Effector memory CD8-positive, alpha-beta T cell (primary cell): ENCODE measurements at regions not wholly inside any gene's neighbourhood (a gene's known extent, or its start where the extent isn't known, plus 50 kb on each side); places are given as distances from the start of the nearest gene placed in this dataset.

Experiments used
- ATAC-seq: fragments of 150-1000 bp; cut with Tn5 transposase; replicated peaks from 2 replicates; pipeline ENCODE4 v1.10.0; 2021; ENCODE audit warnings: mild to moderate bottlenecking, moderate library complexity
- DNase-seq, 3 experiments: peaks; one replicate each; pipeline ENCODE4 v3.0.0; 2021
- H3K27ac Mint-ChIP-seq, 2 donors: one replicate each; pipeline ENCODE4 v1.8.0; 2022; ENCODE audit warnings: mild to moderate bottlenecking in 2 of 2, mixed read lengths in 2 of 2, moderate library complexity in 2 of 2
- H3K27me3 Mint-ChIP-seq, 2 donors: one replicate each; pipeline ENCODE4 v1.8.0; 2022; ENCODE audit warnings: mixed read lengths in 2 of 2
- H3K36me3 Mint-ChIP-seq: one replicate; pipeline ENCODE4 v1.8.0; 2022; ENCODE audit warnings: mild to moderate bottlenecking, moderate library complexity, mixed read lengths; ENCODE audit not compliant: insufficient read depth
- H3K4me1 Mint-ChIP-seq, 2 donors: one replicate each; pipeline ENCODE4 v1.8.0; 2022; ENCODE audit warnings: low read depth in 2 of 2, mixed read lengths in 2 of 2
- H3K4me3 Mint-ChIP-seq, 2 donors: one replicate each; pipeline ENCODE4 v1.8.0; 2022; ENCODE audit warnings: mild to moderate bottlenecking in 2 of 2, mixed read lengths in 2 of 2, moderate library complexity in 2 of 2
- H3K9me3 Mint-ChIP-seq, 2 donors: one replicate each; pipeline ENCODE4 v1.8.0; 2022; ENCODE audit warnings: mixed read lengths in 2 of 2

DNA sequence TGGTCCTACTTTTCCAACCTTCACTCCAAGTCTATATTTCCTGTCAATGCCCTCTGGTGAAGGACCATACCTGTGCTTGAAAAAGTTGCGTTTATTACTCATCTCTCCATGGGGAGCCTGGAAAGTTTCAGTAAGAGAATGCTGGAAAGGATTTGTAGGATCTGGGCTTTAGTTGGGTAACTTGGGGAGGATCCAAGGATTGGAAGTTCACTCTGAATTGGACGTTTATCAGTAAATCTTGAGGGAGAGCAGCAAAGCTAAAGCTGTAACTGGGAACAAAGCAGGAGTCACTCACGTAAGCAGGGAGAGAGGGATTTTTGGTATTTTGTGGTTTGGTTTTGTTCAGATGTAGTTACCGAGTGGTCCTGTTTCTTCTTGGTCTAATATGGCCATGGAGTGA lies 51.4 kb upstream of the NPVF start:
- H3K4me1 Mint-ChIP-seq = peaks cover 3 to 7% of the 10 kb centered on the region in 2 donors
- no peak overlapping the region for H3K27ac Mint-ChIP-seq
- H3K27me3 Mint-ChIP-seq = peaks cover 47 to 83% of the 10 kb centered on the region in 2 donors
- H3K9me3 Mint-ChIP-seq = no peaks in the 10 kb centered on the region
- DNase-seq = no peak
- H3K4me3 Mint-ChIP-seq = no peak overlapping the region
- no peak for ATAC-seq
- H3K36me3 Mint-ChIP-seq = no peaks in the 10 kb centered on the region

DNA sequence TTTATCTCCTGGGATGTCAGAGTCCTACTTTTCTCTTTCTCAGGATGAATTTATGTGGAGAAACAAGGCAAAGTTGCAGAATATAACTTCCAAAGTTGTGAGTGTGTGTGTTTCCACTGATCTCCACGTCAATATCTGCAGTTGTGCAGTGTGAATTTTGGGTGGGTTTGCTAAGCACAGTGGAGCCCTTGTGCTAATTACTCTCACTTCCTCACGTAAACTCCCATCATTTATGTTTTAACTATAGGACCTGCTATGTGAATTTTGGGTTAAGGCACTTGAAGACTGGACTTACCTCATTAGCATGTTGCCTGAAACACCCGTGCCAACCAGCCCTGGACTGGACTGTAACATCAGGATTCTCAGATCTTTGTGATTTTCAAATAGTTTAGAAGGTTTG lies 51.9 kb upstream of the NPVF start:
- H3K4me1 Mint-ChIP-seq = peaks cover 3 to 7% of the 10 kb centered on the region in 2 donors
- no peak overlapping the region for H3K27ac Mint-ChIP-seq
- H3K27me3 Mint-ChIP-seq = peaks cover 42 to 83% of the 10 kb centered on the region in 2 donors
- no peaks in the 10 kb centered on the region for H3K36me3 Mint-ChIP-seq
- ATAC-seq (no peak), DNase-seq (no peak)
- no peaks in the 10 kb centered on the region for H3K9me3 Mint-ChIP-seq
- no peak overlapping the region for H3K4me3 Mint-ChIP-seq

DNA sequence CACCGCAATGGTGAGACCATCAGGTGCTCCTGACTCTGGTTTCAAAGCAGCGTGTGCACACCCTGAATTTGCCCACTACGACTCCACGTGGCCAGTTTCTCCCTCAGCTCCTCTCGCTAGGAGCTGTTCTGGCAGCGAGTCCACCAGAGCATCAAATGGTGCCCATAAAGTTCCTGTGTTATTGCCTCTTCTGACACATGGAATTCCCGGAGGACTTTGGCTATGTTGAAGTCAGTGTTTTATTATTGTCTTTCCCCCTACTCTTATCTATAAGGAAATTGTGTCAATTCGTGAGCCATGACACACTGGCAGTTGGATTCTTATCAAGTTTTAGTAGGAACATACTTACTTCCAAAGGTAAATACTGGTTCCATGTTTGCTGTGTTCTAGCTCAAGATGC lies 53.9 kb upstream of the NPVF start:
- H3K9me3 Mint-ChIP-seq = no peaks in the 10 kb centered on the region
- ATAC-seq = no peak
- no peak for DNase-seq
- H3K4me3 Mint-ChIP-seq = no peak overlapping the region
- peaks cover 40 to 81% of the 10 kb centered on the region in 2 donors for H3K27me3 Mint-ChIP-seq
- no peaks in the 10 kb centered on the region for H3K36me3 Mint-ChIP-seq
- peaks cover 3 to 7% of the 10 kb centered on the region in 2 donors for H3K4me1 Mint-ChIP-seq
- H3K27ac Mint-ChIP-seq = no peak overlapping the region

DNA sequence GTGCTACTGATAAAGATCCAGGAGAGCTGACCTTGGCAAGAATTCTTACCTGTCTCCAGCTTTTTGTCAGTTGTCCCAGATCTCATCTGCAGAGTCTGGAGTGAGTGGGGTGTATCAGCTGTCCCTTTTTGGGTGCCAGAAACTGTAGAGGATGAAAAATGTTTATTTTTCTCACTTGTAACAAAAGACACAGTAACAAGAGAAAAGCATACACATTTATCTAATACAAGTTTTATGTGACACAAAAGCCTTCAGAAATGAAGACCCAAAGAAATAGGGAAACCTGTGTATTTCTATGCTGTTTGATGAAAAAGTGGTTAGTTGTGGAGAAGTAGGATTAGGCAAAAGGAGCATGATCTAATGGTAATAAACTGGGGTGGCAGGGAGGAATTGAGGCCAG lies 58.5 kb upstream of the NPVF start:
- ATAC-seq = no peak
- H3K27ac Mint-ChIP-seq = no peak overlapping the region

DNA sequence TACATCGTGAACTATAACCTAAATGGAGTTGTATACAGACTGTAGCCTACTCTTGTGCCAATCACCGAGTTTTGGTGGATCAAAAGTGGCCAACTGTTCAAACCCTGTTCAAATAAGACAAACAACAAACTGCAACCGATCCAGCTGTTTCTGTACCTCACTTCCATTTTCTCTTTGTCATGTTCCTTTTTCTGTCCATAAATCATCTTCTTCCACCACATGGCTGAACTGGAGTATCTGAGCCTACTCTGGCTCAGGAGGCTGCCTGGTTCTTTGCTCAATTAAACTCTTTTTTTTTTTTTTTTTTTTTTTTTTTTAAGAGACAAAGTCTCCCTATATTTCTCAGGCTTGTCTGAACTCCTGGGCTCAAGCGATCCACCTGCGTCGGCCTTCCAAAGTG lies 59.0 kb upstream of the NPVF start:
- H3K4me3 Mint-ChIP-seq = no peak overlapping the region
- peaks cover 35 to 53% of the 10 kb centered on the region in 2 donors for H3K27me3 Mint-ChIP-seq
- no peaks in the 10 kb centered on the region for H3K4me1 Mint-ChIP-seq
- no peak for DNase-seq
- H3K36me3 Mint-ChIP-seq = no peaks in the 10 kb centered on the region
- no peak overlapping the region for H3K27ac Mint-ChIP-seq
- H3K9me3 Mint-ChIP-seq = no peaks in the 10 kb centered on the region
- ATAC-seq = no peak

More for the DNA sequence above, 58.5 kb upstream of the NPVF start:
- Mint-ChIP-seq H3K27me3 (peaks cover 35 to 58% of the 10 kb centered on the region in 2 donors), H3K4me3 (no peak overlapping the region), H3K4me1 (no peaks in the 10 kb centered on the region), H3K36me3 (no peaks in the 10 kb centered on the region), H3K9me3 (no peaks in the 10 kb centered on the region)
- no peak for DNase-seq

DNA sequence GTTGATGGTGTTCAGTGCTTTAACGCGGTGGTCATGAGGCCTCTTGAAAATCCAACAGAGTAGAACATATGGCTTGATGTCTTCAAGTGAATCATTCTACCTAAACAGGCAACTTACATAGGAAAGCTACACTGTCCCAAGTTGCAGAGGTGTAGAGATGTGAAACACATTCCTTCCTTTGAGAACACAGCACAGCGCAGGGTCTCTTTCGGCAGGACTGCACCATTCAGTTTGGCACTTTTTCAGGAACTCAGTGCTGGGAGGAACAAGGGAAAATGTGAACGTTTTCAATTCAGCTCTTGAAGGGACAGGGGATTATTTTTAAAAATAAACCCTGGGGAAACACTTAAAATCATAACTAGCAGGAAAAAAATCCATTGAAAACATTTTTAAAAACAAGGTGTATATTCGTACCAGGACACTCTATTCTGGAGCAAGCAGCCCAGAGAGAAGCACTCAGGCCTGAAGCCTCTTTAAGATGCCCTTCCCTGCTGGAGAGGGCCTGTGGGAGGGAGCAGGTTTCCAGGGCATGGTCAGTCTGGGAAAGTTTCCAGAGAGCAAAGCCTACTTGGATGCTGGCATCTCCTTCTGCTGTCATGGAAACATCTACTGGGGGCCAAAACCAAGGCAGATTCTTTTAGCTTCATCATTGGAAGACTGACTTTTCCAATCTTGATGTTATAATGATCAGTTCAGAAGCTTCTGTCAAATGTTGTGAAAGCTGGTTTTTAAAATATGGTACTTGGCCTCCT lies 60.4 kb upstream of the NPVF start:
- Mint-ChIP-seq H3K4me3 (no peak overlapping the region), H3K4me1 (no peaks in the 10 kb centered on the region), H3K27me3 (peaks cover 28 to 39% of the 10 kb centered on the region in 2 donors), H3K27ac (no peak overlapping the region), H3K9me3 (no peaks in the 10 kb centered on the region), H3K36me3 (no peaks in the 10 kb centered on the region)
- DNase-seq = no peak
- ATAC-seq = no peak

DNA sequence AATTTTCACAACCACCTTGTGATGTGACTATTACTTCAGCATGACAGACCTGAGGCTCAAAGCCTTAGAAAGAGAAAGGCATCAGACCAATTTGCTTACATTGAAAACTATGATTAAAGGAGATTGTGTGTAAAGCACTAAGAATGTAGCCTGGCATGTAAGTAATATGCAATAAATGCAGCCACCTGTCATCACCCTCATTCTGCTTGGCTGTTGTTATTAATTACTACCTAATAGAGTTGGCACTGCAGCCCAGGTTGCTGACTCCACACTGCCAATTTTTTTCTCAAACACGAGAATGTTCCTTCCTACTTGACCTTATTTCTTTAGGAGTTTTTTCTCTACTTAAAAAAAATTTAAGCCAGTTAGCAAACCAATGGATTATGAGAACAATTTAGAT lies 61.2 kb upstream of the NPVF start:
- DNase-seq (no peak), ATAC-seq (no peak)
- no peak overlapping the region for H3K27ac Mint-ChIP-seq
- H3K27me3 Mint-ChIP-seq = peaks cover 20 to 31% of the 10 kb centered on the region in 2 donors
- H3K4me3 Mint-ChIP-seq = no peak overlapping the region
- H3K36me3 Mint-ChIP-seq = no peaks in the 10 kb centered on the region
- no peaks in the 10 kb centered on the region for H3K4me1 Mint-ChIP-seq
- H3K9me3 Mint-ChIP-seq = no peaks in the 10 kb centered on the region

DNA sequence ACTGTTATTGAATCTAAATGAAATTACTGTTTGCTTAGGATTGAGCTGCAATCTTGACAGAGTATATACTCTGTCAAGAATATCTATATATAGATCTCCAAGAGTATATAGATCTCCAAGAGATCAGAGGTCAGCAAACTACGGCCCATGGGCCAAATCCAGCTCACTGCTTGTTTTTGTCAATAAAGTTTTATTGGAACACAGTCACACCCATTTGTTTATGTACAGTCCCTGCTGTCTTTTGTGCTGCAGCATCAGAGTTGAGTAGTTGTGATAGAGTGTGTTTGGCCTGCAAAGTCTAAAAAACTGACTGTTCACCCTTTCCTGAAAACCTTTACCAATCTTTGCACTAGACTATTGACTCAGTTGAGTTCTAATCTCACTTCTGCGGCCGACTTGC lies 66.3 kb upstream of the NPVF start:
- DNase-seq (no peak), ATAC-seq (no peak)
- Mint-ChIP-seq H3K27me3 (peaks cover 18 to 23% of the 10 kb centered on the region in 2 donors), H3K4me1 (no peaks in the 10 kb centered on the region), H3K9me3 (no peaks in the 10 kb centered on the region), H3K36me3 (peaks cover 3% of the 10 kb centered on the region), H3K27ac (no peak overlapping the region), H3K4me3 (no peak overlapping the region)

DNA sequence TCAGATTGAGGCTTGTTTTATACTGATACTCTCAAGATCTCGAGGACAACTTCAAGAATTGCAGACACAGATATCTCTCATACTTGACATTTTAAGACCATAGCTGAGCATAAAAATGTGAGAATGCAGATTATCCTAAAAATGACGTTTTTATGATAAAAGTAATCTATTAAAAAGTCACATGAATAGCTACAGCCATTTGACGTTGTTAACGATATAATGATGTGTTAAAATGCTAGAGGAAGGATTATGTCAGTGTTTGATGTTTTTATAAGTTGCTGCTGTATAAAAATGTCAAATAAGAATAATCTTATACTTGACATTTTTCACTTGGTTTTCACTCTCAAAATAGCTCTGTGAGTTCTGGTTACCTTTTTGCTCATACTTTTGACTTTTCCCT lies 67.1 kb upstream of the NPVF start:
- Mint-ChIP-seq H3K4me3 (no peak overlapping the region), H3K27me3 (peaks cover 17 to 19% of the 10 kb centered on the region in 2 donors), H3K4me1 (no peaks in the 10 kb centered on the region), H3K27ac (no peak overlapping the region), H3K36me3 (peaks cover 3% of the 10 kb centered on the region), H3K9me3 (no peaks in the 10 kb centered on the region)
- DNase-seq (no peak), ATAC-seq (no peak)

DNA sequence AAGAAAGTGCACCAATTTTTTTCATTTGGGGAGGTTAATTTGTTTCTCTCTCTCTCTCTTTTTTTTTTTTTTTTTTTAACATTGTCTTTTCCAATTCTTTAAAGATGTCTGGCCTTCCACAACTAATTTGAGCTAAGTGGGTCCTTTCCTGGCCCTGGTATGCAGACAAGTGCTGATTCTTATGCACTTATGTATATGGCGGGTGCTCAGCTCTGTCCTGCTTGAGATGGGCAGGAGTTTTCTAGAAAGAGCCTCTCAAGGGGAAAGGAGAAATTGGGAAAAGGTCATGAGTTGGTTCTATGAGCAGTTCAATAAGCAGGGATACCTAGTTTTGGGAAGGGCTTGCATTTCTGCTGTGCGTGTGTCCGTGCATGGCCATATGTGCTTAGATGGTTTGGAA lies 67.8 kb upstream of the NPVF start:
- no peak for DNase-seq
- H3K36me3 Mint-ChIP-seq = peaks cover 3% of the 10 kb centered on the region
- no peak overlapping the region for H3K4me3 Mint-ChIP-seq
- no peak overlapping the region for H3K27ac Mint-ChIP-seq
- no peaks in the 10 kb centered on the region for H3K9me3 Mint-ChIP-seq
- no peaks in the 10 kb centered on the region for H3K4me1 Mint-ChIP-seq
- no peak for ATAC-seq
- H3K27me3 Mint-ChIP-seq = peaks cover 14 to 15% of the 10 kb centered on the region in 2 donors

DNA sequence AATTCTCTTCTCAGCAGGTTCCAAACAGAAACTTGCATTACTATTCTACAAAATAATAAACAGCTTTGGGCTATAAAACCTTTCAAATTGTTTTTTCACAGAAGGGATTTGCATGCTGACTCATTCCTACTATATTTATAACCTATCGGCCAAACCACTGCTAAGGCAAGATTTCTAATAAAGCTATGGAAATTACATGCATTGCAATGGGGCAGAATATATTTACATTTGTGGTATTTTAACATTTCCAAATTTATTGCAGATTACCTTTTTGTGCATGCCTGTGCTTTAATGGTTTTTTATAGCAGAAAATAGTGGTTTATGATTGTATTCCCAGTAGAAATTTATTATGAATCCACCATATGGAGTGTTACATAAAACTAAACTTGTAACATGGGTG lies 69.0 kb upstream of the NPVF start:
- ATAC-seq (no peak), DNase-seq (no peak)
- H3K9me3 Mint-ChIP-seq = no peaks in the 10 kb centered on the region
- H3K4me1 Mint-ChIP-seq = no peaks in the 10 kb centered on the region
- no peak overlapping the region for H3K27ac Mint-ChIP-seq
- H3K27me3 Mint-ChIP-seq = peaks cover 14 to 15% of the 10 kb centered on the region in 2 donors
- H3K4me3 Mint-ChIP-seq = no peak overlapping the region
- peaks cover 3% of the 10 kb centered on the region for H3K36me3 Mint-ChIP-seq

DNA sequence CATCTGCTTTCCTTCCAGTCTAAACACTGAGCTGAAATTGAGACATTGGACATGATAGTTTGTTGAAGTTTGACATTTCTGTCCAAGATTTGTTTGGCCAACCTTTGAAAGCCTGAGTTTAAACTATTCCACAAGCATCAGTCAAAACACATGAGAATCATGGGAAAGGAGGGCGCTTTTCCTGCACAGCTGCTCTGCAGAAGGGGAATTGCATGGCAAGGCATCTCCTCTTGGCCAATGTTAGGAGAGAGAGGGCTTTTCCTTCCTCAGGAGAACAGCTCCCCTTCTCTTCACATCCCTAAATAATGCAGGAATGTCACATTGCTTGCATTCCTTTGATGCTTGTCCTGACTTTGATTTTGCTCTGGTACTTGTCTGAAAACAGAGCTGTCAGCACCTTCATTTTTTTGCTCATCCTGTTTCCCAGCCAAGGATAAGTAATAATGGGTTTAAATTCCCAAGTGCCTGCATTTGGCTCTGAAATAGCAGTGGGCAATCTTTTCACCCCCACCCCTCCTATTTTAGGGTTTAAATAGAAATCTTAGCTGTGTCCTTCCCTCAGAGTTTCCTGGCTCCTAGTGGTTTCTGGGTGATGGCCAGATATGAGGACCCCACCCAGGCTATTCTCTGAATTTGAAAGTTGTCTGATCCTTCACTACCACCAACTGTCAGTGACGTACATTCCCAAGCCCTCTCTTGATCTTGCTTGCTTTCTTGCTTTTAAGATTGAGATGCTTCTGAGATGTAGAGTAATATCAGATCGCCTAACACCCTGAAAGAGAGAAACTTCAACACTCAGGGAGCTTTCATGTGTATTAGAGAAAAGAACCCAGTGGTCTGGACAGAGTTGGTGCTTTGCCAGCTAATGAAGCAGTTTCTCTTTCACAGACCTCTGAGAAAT lies 75.2 kb upstream of the NPVF start:
- Mint-ChIP-seq H3K4me1 (no peaks in the 10 kb centered on the region), H3K4me3 (no peak overlapping the region), H3K27ac (no peak overlapping the region), H3K27me3 (peaks cover 26 to 53% of the 10 kb centered on the region in 2 donors), H3K36me3 (peaks cover under 1% of the 10 kb centered on the region), H3K9me3 (no peaks in the 10 kb centered on the region)
- DNase-seq = no peak
- ATAC-seq = no peak

DNA sequence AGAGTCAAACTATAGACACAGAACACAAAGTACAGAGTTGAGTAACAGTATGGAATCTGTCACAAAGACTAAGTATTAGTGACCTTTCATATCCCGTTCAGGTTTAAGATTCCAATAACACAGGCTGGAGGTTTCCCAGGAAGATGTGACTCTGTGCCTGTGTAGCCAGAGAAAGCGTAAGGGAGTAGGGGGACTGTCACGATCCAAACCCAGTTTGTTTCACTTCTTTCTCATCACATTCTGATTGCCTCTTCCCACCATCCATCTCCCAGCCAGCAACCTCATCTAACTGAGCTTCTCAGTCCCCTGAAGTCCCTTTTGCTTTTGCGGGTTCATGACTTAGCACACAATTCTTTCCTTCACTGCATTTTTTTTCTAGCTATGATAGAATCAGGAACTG lies 76.4 kb upstream of the NPVF start:
- no peaks in the 10 kb centered on the region for H3K9me3 Mint-ChIP-seq
- H3K27me3 Mint-ChIP-seq = peaks cover 18 to 43% of the 10 kb centered on the region in 2 donors
- no peak overlapping the region for H3K27ac Mint-ChIP-seq
- DNase-seq (no peak), ATAC-seq (no peak)
- H3K36me3 Mint-ChIP-seq = no peaks in the 10 kb centered on the region
- no peaks in the 10 kb centered on the region for H3K4me1 Mint-ChIP-seq
- no peak overlapping the region for H3K4me3 Mint-ChIP-seq

DNA sequence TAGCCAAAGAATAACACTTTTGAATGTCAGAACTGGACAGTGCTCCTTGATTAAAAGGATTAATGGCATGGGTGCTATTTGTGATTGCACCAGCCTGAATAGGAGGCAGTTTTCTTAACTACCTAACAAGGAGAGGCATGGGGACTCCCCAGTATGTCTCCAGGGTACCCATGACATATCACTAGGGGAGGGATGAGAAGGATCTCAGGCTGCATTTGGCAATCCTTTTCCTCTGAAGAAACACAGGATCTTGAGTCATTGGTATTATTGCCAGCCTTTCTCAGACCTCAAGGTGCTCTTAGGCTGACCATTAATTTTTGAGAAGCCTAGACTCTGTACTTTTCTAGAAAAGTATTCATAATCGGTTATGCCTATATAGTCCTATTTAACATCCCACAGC lies 77.5 kb upstream of the NPVF start:
- H3K9me3 Mint-ChIP-seq = no peaks in the 10 kb centered on the region
- DNase-seq = no peak
- H3K27ac Mint-ChIP-seq = no peak overlapping the region
- H3K4me3 Mint-ChIP-seq = no peak overlapping the region
- ATAC-seq = no peak
- H3K4me1 Mint-ChIP-seq = no peaks in the 10 kb centered on the region
- peaks cover 18 to 39% of the 10 kb centered on the region in 2 donors for H3K27me3 Mint-ChIP-seq
- H3K36me3 Mint-ChIP-seq = no peaks in the 10 kb centered on the region
